ENCODE measurements at regions not wholly inside any gene's neighbourhood (a gene's known extent, or its start where the extent isn't known, plus 50 kb on each side); places are given as distances from the start of the nearest gene placed in this dataset.
A peak's percentile ranks its signal among the peaks of the same experiment; 100 is the strongest.

DNA sequence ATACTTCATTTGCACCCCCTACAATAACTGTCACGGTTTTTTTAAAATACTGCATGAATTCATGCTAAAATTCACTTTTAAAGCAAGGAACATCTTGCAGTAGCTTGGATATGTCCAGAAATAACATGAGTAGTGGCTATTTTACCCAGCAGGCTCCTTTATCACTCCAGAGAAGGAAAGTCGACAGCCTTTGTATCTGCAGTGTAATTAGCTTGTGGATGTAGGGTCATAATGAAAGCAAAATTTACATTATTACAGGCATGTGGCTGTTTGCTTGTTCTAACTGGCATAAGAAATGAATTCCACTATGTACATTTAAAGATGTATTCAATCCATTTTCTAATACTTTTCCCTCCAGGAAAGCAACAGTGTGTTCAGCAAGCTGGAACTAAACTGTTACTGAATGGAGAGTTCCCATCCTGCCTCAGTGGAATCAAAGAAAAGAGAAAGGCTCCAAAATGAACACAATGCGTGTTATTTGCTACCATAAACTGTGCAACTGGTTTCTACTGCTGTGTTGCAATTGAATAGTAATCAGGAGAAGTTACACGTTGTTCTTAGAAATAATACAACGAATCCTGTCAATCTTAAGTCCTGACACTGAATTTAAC, 321.2 kb upstream of the VRK2 start:
- no peaks in the 10 kb centered on the region for H3K27me3 Mint-ChIP-seq
- H3K36me3 Mint-ChIP-seq (ENCODE audit: insufficient read depth): no peaks in the 10 kb centered on the region
- DNase-seq (ENCODE audit: low spot score in 2 of 2): no peak
- H3K4me1 Mint-ChIP-seq: peaks cover under 1% of the 10 kb centered on the region
- no peak overlapping the region for H3K27ac Mint-ChIP-seq (ENCODE audit: low read depth)
- ATAC-seq (replicated peaks; ENCODE audit: extremely low read depth, poor library complexity, severe bottlenecking): no peak
- no peak overlapping the region for H3K4me3 Mint-ChIP-seq
- no peaks in the 10 kb centered on the region for H3K9me3 Mint-ChIP-seq

DNA sequence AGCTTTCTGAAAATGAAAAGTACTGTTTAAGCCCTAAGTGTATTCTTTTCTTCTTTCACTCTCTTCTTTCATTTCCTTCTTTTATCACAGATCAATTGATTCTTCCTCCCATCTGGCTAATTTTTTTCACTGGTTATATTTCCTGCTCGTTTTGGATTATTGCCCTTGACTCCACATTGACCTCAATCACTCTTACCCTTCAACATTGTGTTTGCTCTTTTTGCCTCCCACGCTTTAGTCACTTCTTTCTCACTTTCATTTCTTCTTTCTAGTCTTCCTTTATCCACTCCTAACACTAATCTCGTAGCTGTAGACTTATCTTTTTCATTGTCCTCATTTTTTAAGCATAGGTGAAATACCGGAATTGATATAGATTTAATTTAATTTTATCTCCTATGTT, 320.3 kb upstream of the VRK2 start:
- no peaks in the 10 kb centered on the region for H3K9me3 Mint-ChIP-seq
- H3K27me3 Mint-ChIP-seq: no peaks in the 10 kb centered on the region
- no peaks in the 10 kb centered on the region for H3K4me1 Mint-ChIP-seq
- H3K4me3 Mint-ChIP-seq: no peak overlapping the region
- no peak for DNase-seq (ENCODE audit: low spot score in 2 of 2)
- no peaks in the 10 kb centered on the region for H3K36me3 Mint-ChIP-seq (ENCODE audit: insufficient read depth)
- ATAC-seq (replicated peaks; ENCODE audit: extremely low read depth, poor library complexity, severe bottlenecking): no peak
- no peak overlapping the region for H3K27ac Mint-ChIP-seq (ENCODE audit: low read depth)

DNA sequence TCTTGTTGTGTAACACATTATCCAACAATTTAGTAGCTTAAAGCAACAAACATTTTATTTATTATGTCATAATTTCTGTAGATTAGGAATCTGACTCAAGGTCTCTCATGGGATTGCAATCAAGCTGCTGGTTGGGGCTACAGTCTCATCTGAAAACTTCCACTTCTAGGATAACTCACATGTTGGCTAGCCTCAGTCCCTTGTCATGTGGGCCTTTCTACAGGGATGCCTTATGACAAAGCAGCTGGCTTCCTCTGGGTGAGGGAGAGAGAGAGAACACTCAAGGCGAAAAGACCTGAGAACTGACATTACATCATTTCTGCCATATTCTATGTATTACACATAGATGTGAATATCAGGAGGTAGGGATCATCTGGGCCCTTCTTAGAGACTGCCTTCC, 317.9 kb upstream of the VRK2 start:
- no peak overlapping the region for H3K4me3 Mint-ChIP-seq
- H3K27me3 Mint-ChIP-seq: no peaks in the 10 kb centered on the region
- ATAC-seq (replicated peaks; ENCODE audit: extremely low read depth, poor library complexity, severe bottlenecking): no peak
- no peaks in the 10 kb centered on the region for H3K9me3 Mint-ChIP-seq
- no peaks in the 10 kb centered on the region for H3K36me3 Mint-ChIP-seq (ENCODE audit: insufficient read depth)
- DNase-seq (ENCODE audit: low spot score in 2 of 2): no peak
- H3K4me1 Mint-ChIP-seq: no peaks in the 10 kb centered on the region
- H3K27ac Mint-ChIP-seq (ENCODE audit: low read depth): no peak overlapping the region

DNA sequence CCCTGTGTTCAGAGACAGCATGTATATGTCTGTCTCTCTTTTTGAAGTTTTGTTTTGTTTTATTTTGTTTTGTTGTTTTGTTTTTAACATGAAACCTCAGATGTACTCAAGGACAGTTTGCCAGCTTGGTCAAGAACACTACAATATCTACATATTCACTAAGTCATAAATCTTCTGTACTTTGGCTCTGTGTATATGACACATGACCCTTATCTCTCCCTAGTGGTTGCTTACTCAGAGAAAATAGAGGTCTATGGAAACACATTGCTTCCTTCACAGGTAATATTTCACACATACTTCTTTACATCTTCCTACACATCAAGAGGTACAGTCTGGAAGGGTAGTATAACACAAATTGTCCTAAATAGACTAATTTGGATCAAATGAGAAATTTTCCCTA, 312.6 kb upstream of the VRK2 start:
- DNase-seq (ENCODE audit: low spot score in 2 of 2): no peak
- Mint-ChIP-seq H3K4me1 (no peaks in the 10 kb centered on the region), H3K27ac (ENCODE audit: low read depth) (no peak overlapping the region), H3K27me3 (no peaks in the 10 kb centered on the region), H3K36me3 (ENCODE audit: insufficient read depth) (no peaks in the 10 kb centered on the region), H3K4me3 (no peak overlapping the region), H3K9me3 (peaks cover 6% of the 10 kb centered on the region)
- ATAC-seq (replicated peaks; ENCODE audit: extremely low read depth, poor library complexity, severe bottlenecking): no peak

DNA sequence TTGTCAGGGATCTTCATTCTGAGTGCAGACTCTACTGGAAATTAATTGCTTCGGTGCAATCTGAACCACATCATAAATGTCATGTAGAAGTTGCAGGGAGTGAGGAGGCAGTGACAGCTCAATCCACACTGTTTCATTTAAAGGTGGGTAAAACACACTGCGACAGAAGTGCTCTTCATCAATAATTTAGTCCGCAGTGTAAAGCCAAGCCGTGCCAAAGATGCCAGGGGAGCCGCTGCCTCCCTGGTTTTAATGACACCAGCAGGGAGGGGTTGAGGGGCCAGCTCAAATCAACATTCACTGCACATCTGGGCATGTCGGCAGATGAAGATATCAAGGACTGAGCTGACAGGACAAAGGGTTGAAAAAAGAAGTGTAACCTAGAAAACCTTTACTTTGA, 305.7 kb upstream of the VRK2 start:
- Mint-ChIP-seq H3K4me1 (no peaks in the 10 kb centered on the region), H3K9me3 (no peaks in the 10 kb centered on the region), H3K4me3 (no peak overlapping the region), H3K27ac (ENCODE audit: low read depth) (no peak overlapping the region), H3K27me3 (no peaks in the 10 kb centered on the region), H3K36me3 (ENCODE audit: insufficient read depth) (no peaks in the 10 kb centered on the region)
- no peak for ATAC-seq (replicated peaks; ENCODE audit: extremely low read depth, poor library complexity, severe bottlenecking)
- DNase-seq (ENCODE audit: low spot score in 2 of 2): no peak

DNA sequence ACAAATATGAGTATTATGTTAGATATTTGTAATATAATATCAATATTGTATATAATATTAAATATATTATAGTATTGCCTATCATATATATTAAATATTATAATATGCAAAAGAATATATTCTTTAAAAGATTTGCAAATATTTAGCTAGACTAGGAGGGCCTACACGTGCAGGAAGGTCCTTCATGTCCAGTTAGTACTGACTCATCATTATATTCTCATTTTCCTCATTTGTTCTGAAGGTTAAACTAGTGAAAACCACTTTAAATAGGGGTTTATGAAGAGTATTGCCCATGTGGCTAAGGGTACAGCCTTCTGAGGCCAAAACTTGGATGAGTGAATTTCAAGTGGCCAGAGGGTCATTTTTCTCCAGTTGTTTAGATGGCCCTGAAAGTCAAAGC, 293.0 kb upstream of the VRK2 start:
- no peak overlapping the region for H3K4me3 Mint-ChIP-seq

DNA sequence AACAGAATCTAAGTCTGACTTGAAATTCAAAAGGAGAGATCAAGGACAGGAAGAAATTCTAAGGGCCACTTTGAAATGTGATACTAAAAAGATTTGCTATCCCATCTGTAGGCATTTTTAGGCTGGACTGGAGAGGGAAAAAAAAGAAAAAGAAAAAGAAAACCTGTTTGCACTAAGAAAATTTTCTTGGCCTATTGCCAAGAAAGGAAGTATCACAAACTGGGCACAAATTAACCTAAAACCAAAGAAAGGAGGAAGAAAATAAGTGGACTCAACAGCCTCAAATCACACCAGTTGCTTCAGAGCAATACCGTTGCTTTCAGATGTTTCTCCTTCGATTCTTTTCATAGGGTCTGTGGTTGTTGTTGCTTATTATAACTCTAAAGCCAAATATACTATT, 287.9 kb upstream of the VRK2 start:
- no peak for DNase-seq (ENCODE audit: low spot score in 2 of 2)
- ATAC-seq (replicated peaks; ENCODE audit: extremely low read depth, poor library complexity, severe bottlenecking): no peak
- Mint-ChIP-seq H3K27me3 (peaks cover 29% of the 10 kb centered on the region), H3K4me1 (no peaks in the 10 kb centered on the region), H3K9me3 (no peaks in the 10 kb centered on the region), H3K36me3 (ENCODE audit: insufficient read depth) (no peaks in the 10 kb centered on the region), H3K27ac (ENCODE audit: low read depth) (no peak overlapping the region), H3K4me3 (no peak overlapping the region)

More for the DNA sequence above, 293.0 kb upstream of the VRK2 start:
- Mint-ChIP-seq H3K36me3 (ENCODE audit: insufficient read depth) (no peaks in the 10 kb centered on the region), H3K4me1 (no peaks in the 10 kb centered on the region), H3K27ac (ENCODE audit: low read depth) (no peak overlapping the region), H3K27me3 (no peaks in the 10 kb centered on the region), H3K9me3 (no peaks in the 10 kb centered on the region)
- DNase-seq (ENCODE audit: low spot score in 2 of 2): no peak
- ATAC-seq (replicated peaks; ENCODE audit: extremely low read depth, poor library complexity, severe bottlenecking): no peak

DNA sequence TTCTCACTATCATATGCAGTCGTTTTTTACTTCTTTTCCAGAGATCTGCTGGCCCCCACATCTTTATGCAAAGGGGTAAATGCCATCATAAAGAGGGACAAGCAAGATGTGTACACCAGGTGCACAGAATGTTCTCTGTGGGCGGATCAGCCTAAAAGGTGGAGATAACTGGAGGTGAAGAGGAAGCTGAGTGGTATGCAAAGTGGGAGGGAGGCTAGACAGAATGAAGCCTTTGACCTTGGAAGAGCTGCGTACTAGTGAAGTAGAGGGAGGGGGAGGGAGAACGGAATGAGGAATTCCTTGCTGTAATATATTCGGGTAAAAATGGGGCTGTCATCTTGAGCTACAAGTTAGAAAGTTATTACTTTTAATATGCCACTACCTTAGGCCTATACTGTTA, 287.5 kb upstream of the VRK2 start:
- no peaks in the 10 kb centered on the region for H3K9me3 Mint-ChIP-seq
- peaks cover 29% of the 10 kb centered on the region for H3K27me3 Mint-ChIP-seq
- no peaks in the 10 kb centered on the region for H3K4me1 Mint-ChIP-seq
- no peak overlapping the region for H3K4me3 Mint-ChIP-seq
- H3K27ac Mint-ChIP-seq (ENCODE audit: low read depth): no peak overlapping the region
- no peaks in the 10 kb centered on the region for H3K36me3 Mint-ChIP-seq (ENCODE audit: insufficient read depth)
- no peak for DNase-seq (ENCODE audit: low spot score in 2 of 2)
- no peak for ATAC-seq (replicated peaks; ENCODE audit: extremely low read depth, poor library complexity, severe bottlenecking)

DNA sequence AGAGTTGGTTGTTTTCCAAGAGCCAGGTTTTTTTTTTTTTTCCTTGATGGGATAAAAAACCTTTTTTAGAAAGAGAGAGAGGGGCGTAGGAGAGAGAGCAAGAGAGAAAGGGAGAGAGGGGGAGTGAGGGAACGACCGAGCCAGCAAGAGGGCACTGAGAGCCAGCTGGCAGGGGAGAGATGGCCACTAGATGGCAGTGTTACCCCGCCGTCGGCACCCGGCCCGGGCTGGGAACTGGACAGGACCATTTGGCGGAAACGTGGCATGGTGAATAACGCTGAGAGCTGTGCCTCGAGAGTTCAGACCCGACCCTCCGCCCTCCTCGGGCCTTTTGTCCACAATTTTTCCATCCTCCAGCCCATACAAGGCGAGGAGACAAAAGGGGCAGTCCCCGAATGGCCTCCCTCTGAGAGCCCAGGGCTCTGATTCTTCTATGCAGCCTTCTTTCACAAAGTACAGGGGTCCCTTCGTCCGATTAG, 286.7 kb upstream of the VRK2 start:
- Mint-ChIP-seq H3K27ac (ENCODE audit: low read depth) (no peak overlapping the region), H3K9me3 (no peaks in the 10 kb centered on the region), H3K27me3 (peaks cover 29% of the 10 kb centered on the region), H3K4me1 (no peaks in the 10 kb centered on the region), H3K4me3 (no peak overlapping the region), H3K36me3 (ENCODE audit: insufficient read depth) (no peaks in the 10 kb centered on the region)
- DNase-seq (ENCODE audit: low spot score in 2 of 2): peak; percentile 49 to 69
- peak; percentile 28 for ATAC-seq (replicated peaks; ENCODE audit: extremely low read depth, poor library complexity, severe bottlenecking)

DNA sequence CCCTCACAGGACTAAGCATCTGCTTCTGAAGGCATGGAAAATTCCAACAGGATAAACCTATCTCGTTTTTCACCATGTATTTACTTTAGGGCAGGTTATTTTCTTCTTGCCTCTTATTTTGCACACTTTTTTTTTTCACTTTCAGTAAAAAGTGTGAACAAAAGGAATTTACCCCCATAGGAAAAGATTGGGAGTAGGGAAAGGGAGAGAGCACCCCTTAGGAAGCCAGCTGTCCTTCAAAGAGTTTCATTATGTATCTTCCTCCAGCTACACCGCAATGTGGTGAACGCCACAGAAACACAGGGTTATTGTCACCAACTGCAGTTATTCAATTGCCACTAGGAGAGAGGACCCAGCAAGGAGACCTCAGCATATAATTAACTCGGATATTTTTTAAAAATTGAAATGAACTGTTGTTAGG, 286.2 kb upstream of the VRK2 start:
- Mint-ChIP-seq H3K27me3 (peaks cover 29% of the 10 kb centered on the region), H3K4me3 (no peak overlapping the region), H3K27ac (ENCODE audit: low read depth) (no peak overlapping the region), H3K36me3 (ENCODE audit: insufficient read depth) (no peaks in the 10 kb centered on the region), H3K4me1 (no peaks in the 10 kb centered on the region), H3K9me3 (no peaks in the 10 kb centered on the region)
- DNase-seq (ENCODE audit: low spot score in 2 of 2) (no peak), ATAC-seq (replicated peaks; ENCODE audit: extremely low read depth, poor library complexity, severe bottlenecking) (no peak)

DNA sequence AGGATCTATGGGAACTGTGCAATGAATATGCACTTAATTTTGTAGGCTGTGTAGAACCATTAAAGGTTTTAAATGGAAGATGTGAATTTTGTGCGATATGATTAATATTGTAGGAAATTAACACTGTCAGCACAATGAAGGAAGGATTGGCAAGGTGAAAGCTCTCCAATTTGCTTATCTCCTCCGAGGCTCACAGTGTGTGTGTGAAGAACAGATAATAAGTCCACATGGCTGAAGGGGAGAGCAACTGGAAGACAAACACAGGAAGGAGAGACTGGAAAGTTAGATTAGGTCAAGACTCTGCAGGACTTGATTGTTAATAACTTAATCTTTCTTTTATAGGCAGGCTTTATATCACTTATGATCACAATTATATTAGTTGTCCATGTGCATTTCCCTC, 269.7 kb upstream of the VRK2 start:
- no peak for DNase-seq (ENCODE audit: low spot score in 2 of 2)
- Mint-ChIP-seq H3K27me3 (no peaks in the 10 kb centered on the region), H3K27ac (ENCODE audit: low read depth) (no peak overlapping the region), H3K36me3 (ENCODE audit: insufficient read depth) (peaks cover 2% of the 10 kb centered on the region), H3K4me1 (no peaks in the 10 kb centered on the region), H3K9me3 (no peaks in the 10 kb centered on the region), H3K4me3 (no peak overlapping the region)
- ATAC-seq (replicated peaks; ENCODE audit: extremely low read depth, poor library complexity, severe bottlenecking): no peak

DNA sequence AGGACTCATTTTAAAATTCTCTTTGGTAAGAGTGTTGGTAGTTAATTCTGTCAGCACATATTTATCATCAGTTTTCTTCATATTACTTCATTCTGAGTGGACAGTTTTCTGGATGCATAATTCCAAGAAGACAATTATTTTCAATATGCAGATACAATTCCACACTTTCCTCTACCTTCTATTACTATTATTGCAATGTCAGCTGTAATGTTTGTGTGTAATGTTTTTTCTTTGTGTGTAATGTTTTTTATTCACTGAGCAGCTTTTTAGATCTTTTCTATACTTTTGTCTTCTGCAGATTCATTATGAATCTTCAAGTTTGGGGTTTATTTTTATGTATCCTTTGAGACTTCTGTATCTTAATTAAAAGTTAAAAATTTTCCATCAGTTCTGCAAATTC, 264.0 kb upstream of the VRK2 start:
- H3K9me3 Mint-ChIP-seq: no peaks in the 10 kb centered on the region
- H3K36me3 Mint-ChIP-seq (ENCODE audit: insufficient read depth): peaks cover 2% of the 10 kb centered on the region
- H3K27ac Mint-ChIP-seq (ENCODE audit: low read depth): no peak overlapping the region
- H3K4me3 Mint-ChIP-seq: no peak overlapping the region
- no peaks in the 10 kb centered on the region for H3K27me3 Mint-ChIP-seq
- no peak for DNase-seq (ENCODE audit: low spot score in 2 of 2)
- no peaks in the 10 kb centered on the region for H3K4me1 Mint-ChIP-seq
- no peak for ATAC-seq (replicated peaks; ENCODE audit: extremely low read depth, poor library complexity, severe bottlenecking)

DNA sequence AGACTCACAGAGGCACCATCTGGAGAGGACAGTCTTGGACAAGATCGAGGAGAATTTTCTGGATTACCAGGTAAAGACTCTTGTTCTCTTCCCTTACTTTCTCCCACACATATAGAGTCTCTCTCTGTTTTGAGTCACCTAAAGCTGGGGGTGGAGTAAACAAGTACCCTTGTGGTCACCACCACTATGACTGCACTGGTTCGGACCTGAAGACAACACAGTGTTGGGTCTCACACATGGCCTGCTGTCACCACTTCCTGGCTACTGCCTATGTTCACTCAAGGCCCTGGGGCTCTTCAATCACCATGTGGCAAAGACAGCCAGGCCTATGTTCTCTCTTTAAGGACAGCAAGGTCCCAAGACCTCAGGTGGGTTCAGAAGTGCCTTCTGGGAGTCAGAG, 253.3 kb upstream of the VRK2 start:
- Mint-ChIP-seq H3K4me3 (no peak overlapping the region), H3K4me1 (no peaks in the 10 kb centered on the region), H3K36me3 (ENCODE audit: insufficient read depth) (no peaks in the 10 kb centered on the region), H3K27me3 (no peaks in the 10 kb centered on the region), H3K27ac (ENCODE audit: low read depth) (no peak overlapping the region), H3K9me3 (peaks cover 13% of the 10 kb centered on the region)
- ATAC-seq (replicated peaks; ENCODE audit: extremely low read depth, poor library complexity, severe bottlenecking): no peak
- no peak for DNase-seq (ENCODE audit: low spot score in 2 of 2)

DNA sequence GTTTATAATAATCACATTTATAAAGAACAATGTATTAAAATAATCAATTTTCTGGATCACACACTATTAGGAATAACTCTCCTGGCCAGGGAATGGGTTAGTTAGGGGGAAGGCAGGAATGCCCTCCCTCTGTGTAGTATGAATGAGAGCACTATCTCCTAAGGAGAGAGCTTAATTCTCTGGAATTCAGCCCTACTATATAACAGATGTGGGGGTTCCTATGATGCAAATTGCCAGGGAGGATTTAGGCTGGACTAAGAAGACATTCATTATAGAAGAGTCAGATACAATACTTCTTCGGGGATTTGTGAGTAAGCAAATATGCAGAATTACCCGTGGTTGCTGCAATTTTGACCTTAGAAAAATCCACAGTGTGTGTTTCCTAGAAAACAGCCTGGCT, 250.1 kb upstream of the VRK2 start:
- no peak for DNase-seq (ENCODE audit: low spot score in 2 of 2)
- H3K27me3 Mint-ChIP-seq: no peaks in the 10 kb centered on the region
- no peak overlapping the region for H3K4me3 Mint-ChIP-seq
- H3K9me3 Mint-ChIP-seq: peaks cover 23% of the 10 kb centered on the region
- H3K27ac Mint-ChIP-seq (ENCODE audit: low read depth): no peak overlapping the region
- no peaks in the 10 kb centered on the region for H3K4me1 Mint-ChIP-seq
- ATAC-seq (replicated peaks; ENCODE audit: extremely low read depth, poor library complexity, severe bottlenecking): no peak
- no peaks in the 10 kb centered on the region for H3K36me3 Mint-ChIP-seq (ENCODE audit: insufficient read depth)
